Uterus (tissue), 2 donors: ENCODE measurements at regions not wholly inside any gene's neighbourhood (a gene's known extent, or its start where the extent isn't known, plus 50 kb on each side); places are given as distances from the start of the nearest gene placed in this dataset.

ENCODE experiments used
- POLR2A ChIP-seq, 2 donors: fragments of 450-650 bp; IDR thresholded peaks; one replicate each; pipeline ENCODE4 v1.6.1; 2016; ENCODE audit warnings: antibody characterized with exemption in 2 of 2, mild to moderate bottlenecking in 1 of 2, moderate library complexity in 1 of 2
- TF ChIP-seq, protein P1 (sequence below), 4 experiments: fragments of 200-600 bp in 2 of 4; fragments of 450-650 bp in 2 of 4; sonication (generic) in 2 of 4; IDR thresholded peaks; one replicate each; pipeline ENCODE4 v1.5.1; 2016 to 2019; ENCODE audit warnings: antibody characterized with exemption in 4 of 4, mild to moderate bottlenecking in 2 of 4, moderate library complexity in 1 of 4

DNA sequence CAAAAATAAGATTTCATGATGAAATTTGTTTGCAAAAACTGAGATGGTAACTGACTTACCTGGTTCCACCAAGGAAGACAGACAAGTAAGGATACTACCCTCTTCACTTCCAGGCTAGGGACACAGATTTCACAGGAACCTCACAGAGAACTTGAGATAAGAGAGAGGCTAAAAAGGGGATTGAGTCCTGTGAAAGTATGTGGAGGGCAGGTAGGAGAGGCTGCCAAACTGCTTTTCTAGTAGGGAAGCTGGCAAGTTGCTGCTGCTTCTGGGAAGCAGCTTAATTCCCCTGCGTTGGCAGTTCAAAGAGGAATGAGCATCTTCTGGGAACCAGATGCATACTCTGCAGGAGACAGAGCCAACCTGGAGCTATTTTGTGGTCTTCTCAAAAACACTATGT, 841.6 kb downstream of the CCSER2 start:
- TF ChIP-seq, protein P1, sequence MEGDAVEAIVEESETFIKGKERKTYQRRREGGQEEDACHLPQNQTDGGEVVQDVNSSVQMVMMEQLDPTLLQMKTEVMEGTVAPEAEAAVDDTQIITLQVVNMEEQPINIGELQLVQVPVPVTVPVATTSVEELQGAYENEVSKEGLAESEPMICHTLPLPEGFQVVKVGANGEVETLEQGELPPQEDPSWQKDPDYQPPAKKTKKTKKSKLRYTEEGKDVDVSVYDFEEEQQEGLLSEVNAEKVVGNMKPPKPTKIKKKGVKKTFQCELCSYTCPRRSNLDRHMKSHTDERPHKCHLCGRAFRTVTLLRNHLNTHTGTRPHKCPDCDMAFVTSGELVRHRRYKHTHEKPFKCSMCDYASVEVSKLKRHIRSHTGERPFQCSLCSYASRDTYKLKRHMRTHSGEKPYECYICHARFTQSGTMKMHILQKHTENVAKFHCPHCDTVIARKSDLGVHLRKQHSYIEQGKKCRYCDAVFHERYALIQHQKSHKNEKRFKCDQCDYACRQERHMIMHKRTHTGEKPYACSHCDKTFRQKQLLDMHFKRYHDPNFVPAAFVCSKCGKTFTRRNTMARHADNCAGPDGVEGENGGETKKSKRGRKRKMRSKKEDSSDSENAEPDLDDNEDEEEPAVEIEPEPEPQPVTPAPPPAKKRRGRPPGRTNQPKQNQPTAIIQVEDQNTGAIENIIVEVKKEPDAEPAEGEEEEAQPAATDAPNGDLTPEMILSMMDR (IDR thresholded peaks at IDR 0.05) = no peak
- TF ChIP-seq POLR2A (IDR thresholded peaks at IDR 0.05) = no peak
